Sigmoid colon (tissue), 4 donors: ENCODE measurements at regions not wholly inside any gene's neighbourhood (a gene's known extent, or its start where the extent isn't known, plus 50 kb on each side); places are given as distances from the start of the nearest gene placed in this dataset.
"Not testable (repeated sequence)": the region's sequence is repeated elsewhere in the genome, so short reads cannot be mapped to it uniquely, and the experiment has no call there.

Experiments used
- EP300 ChIP-seq, 4 donors: sonication (generic); formaldehyde crosslinking; IDR thresholded peaks; one replicate each; pipeline ENCODE4 v1.6.1; 2017; ENCODE audit warnings: antibody characterized with exemption in 4 of 4
- POLR2A ChIP-seq, 2 donors: fragments of 450-650 bp; IDR thresholded peaks; one replicate each; pipeline ENCODE4 v1.6.1; 2016; ENCODE audit warnings: antibody characterized with exemption in 2 of 2, mild to moderate bottlenecking in 2 of 2, moderate library complexity in 2 of 2
- TF ChIP-seq, protein P1 (sequence below), 4 experiments: fragments of 450-650 bp in 3 of 4; fragments of 200-600 bp in 1 of 4; IDR thresholded peaks; one replicate each; pipeline ENCODE4 v1.5.1; 2016 to 2019; ENCODE audit warnings: antibody characterized with exemption in 4 of 4, mild to moderate bottlenecking in 3 of 4, moderate library complexity in 2 of 4

DNA sequence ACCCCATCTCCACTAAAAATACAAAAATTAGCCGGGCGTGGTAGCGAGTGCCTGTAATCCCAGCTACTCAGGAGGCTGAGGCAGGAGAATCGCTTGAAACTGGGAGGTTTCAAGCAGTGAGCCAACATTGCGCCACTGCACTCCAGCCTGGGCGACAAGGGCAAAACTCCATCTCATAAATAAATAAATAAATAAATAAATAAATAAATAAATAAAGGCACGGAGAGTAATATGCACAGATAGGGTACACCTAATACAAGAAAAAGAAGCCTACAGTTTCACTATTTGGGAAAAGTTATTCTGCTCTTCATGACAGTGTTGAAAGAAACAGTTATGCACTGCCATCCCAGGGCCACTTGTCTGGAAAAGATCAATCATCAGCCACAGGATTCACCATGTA, 285.2 kb downstream of the GOLGA6L6 start:
- TF ChIP-seq, protein P1, sequence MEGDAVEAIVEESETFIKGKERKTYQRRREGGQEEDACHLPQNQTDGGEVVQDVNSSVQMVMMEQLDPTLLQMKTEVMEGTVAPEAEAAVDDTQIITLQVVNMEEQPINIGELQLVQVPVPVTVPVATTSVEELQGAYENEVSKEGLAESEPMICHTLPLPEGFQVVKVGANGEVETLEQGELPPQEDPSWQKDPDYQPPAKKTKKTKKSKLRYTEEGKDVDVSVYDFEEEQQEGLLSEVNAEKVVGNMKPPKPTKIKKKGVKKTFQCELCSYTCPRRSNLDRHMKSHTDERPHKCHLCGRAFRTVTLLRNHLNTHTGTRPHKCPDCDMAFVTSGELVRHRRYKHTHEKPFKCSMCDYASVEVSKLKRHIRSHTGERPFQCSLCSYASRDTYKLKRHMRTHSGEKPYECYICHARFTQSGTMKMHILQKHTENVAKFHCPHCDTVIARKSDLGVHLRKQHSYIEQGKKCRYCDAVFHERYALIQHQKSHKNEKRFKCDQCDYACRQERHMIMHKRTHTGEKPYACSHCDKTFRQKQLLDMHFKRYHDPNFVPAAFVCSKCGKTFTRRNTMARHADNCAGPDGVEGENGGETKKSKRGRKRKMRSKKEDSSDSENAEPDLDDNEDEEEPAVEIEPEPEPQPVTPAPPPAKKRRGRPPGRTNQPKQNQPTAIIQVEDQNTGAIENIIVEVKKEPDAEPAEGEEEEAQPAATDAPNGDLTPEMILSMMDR (IDR thresholded peaks at IDR 0.05), result not testable (repeated sequence)
- TF ChIP-seq POLR2A, EP300 (IDR thresholded peaks at IDR 0.05): not testable (repeated sequence)
